GM13977 (cell line): ENCODE measurements at regions not wholly inside any gene's neighbourhood (a gene's known extent, or its start where the extent isn't known, plus 50 kb on each side); places are given as distances from the start of the nearest gene placed in this dataset.

Experiments
- DNase-seq: peaks from one replicate; pipeline ENCODE4 v3.0.0; 2012; ENCODE audit warnings: low spot score
- CTCF ChIP-seq: IDR thresholded peaks from 2 replicates; pipeline ENCODE4 v1.5.1; 2012; ENCODE audit warnings: mild to moderate bottlenecking, control low read depth; ENCODE audit not compliant: insufficient read depth; ENCODE audit errors: extremely low read depth, missing control alignments
- in situ Hi-C: fragments of 300-500 bp; cut with MboI; formaldehyde crosslinking; loops from one replicate; pipeline ENCODE4 v1.12.0; 2022; ENCODE audit warnings: low sequenced_read_pairs, low pct_unique_long_range_greater_than_20kb, mixed read lengths, inconsistent platforms; ENCODE audit not compliant: unreplicated experiment

GRCh38 chr4:74543231-74543781, 98.4 kb downstream of the AREG start:
- in situ Hi-C loops, result no loop called here
- no peak for TF ChIP-seq CTCF
- no peak for DNase-seq

DNA sequence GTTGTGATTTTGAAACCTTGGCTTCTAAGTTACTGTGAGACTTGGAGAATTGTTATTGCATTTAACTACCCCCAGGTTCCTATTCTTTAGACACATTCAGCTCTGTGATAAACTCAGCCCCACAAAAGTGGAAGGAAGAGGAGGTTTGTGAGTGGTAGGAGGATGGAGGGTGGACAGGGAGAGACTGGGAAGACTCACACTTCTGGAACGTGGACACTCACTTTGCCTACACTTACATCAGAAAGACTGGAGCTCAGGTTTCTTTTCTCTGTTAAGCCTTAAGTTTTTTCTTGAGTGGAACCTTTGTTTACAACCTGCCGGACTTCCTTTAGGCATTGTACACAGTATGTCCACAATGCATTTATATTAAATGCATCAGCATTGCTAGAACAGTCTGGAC, 99.0 kb downstream of the AREG start:
- no peak for TF ChIP-seq CTCF
- in situ Hi-C loops, result no loop called here
- no peak for DNase-seq

GRCh38 chr4:74544655-74545361, 99.9 kb downstream of the AREG start:
- no peak for DNase-seq
- TF ChIP-seq CTCF, result no peak
- in situ Hi-C loops, result no loop called here

- in situ Hi-C loops, result no loop called here
- no peak for TF ChIP-seq CTCF
- DNase-seq, result no peak
Observed at GRCh38 chr4:74545448-74545847, 100.5 kb downstream of the AREG start.

- DNase-seq, result no peak
- in situ Hi-C loops, result no loop called here
Observed at GRCh38 chr4:74546057-74546456, 101.1 kb downstream of the AREG start.

GRCh38 chr4:74547042-74547441, 102.1 kb downstream of the AREG start:
- in situ Hi-C loops, result no loop called here
- no peak for DNase-seq
- no peak for TF ChIP-seq CTCF

More at GRCh38 chr4:74546057-74546456, 101.1 kb downstream of the AREG start:
- TF ChIP-seq CTCF, result no peak

DNA sequence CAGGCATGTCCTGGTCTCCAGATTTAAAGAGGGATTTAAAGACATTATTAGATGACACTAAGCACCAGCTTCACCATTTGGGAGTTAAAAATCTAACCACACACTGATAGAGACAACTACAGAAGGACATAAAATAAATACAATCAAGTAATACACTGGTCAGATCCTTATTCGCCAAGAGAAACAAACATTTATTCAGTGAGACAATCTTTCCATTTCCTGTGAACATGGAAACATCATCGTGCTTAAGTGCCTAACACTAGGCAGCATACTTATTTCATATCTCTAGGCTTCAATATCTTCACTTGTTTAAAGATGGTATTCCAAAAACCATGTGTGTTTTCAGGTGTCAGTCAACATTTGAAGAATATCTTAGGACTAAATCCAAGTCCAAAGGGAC, 103.6 kb downstream of the AREG start:
- no peak for TF ChIP-seq CTCF
- in situ Hi-C loops, result no loop called here
- DNase-seq, result no peak
